HUDEP-2 (cell line): ENCODE measurements at regions not wholly inside any gene's neighbourhood (a gene's known extent, or its start where the extent isn't known, plus 50 kb on each side); places are given as distances from the start of the nearest gene placed in this dataset.

Experiments used
- DNase-seq, 76 experiments: peaks; one replicate each; lab custom pipeline; 2025; ENCODE audit not compliant: unreplicated experiment in 76 of 76; lab: John Stamatoyannopoulos, UW

DNA sequence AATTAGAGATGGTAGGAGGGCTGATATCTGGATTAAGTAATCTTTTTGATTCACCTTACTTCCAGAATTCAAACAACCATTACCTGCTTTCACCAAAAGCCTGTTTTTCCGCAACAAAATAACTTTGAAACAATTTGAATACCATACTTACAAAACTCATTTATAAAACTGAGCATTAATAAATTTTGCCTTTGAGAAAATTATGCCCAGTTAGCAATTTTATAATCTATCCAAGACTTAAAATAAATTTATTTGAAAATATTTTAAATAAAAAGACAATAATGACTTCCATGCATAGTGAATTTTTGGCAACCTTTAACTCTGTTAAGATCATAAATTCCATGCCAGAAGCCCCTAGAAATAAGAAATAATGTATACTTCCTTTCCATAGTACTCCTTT lies 71.3 kb upstream of the FTMT start:
- DNase-seq = no peak

DNA sequence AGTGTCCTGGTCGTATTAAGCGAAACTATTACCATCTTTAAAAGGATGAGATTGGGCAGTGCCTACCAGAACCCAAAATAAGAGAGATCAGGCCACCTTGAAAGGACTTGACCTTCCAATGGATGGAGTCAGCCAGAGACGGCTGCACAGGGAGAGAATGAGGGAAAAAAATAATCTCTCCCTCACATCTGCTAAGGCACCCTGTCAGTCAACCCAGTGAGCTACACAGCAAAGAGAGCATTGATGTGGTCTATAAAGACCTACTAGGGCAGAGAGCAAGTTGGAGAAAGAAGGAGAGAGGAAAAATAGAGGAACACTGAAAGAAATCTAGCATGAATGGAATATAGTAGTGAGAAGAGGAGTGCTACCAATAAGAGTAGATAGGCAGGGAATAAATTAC lies 68.0 kb upstream of the FTMT start:
- no peak for DNase-seq

GRCh38 chr5:121793791-121794190 lies 57.9 kb upstream of the FTMT start:
- no peak for DNase-seq

DNA sequence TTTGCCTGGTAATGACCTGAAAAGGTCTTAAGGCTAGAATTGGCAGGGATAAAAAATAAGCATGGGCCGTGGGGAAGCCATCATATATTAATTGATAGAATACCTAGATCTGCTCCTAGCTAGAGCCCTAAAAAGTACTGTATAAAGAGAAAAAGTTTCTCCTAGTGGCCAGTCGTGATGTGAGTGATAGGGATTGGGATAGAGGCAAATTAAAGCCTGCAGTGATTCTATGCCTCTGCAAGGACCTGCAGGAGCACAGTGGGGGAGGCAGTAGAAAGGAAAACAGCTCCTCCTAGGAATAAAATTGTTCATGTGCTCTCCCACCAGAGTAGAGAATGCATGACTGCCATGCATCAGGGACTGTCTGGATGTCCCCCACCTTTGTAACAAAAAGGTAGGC lies 56.2 kb upstream of the FTMT start:
- DNase-seq = no peak

DNA sequence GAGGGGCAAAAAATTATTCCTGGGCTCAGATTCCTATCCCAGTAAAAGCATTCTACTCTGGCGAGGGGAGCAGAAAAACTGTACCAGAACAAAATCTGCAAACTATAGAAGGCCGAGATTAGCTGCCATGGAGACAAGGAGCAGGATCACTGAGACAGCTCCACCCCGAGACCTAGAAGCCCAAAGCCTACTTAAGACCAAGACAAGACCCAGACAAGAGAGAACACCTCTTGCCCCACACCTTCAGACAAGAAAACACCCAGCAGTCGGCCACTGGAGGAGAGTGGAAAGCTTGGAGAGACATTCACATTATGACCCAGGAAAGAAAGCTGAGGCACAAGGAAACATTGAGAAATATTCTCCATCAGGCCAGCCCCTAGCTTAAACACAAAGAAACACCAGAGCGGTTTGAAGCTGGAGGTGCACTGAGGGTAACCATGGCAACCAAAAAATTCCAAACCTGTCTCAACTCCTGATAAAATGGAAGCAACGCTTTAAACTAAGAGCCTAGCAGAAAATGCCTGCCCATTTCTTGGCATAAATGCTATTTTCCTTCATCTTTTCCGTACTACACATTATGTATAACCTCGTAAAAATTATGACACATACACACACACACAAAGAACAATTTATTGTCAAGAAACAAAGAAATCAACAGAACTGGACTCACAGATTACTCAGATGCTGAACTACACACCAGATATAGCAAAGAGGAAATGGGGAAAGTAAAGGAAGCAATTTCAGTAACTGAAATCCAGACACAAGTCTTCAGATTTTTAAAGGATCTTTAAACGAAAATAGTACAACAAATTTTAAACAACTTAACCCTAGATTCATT lies 53.8 kb upstream of the FTMT start:
- no peak for DNase-seq
